H1 (cell line): ENCODE measurements at regions not wholly inside any gene's neighbourhood (a gene's known extent, or its start where the extent isn't known, plus 50 kb on each side); places are given as distances from the start of the nearest gene placed in this dataset.

Experiments
- CTCF ChIA-PET: fragments of 300-600 bp; sonication (Branson Sonifier 250); formaldehyde crosslinking; loops from one replicate; lab custom pipeline; 2021; ENCODE audit not compliant: partially characterized antibody; lab: Charles Lee
- POLR2A ChIA-PET: fragments of 300-600 bp; sonication (Branson Sonifier 250); formaldehyde crosslinking; loops from one replicate; lab custom pipeline; 2021; ENCODE audit warnings: inconsistent platforms; ENCODE audit not compliant: partially characterized antibody; lab: Charles Lee
- DNase-seq, 2 experiments: peaks; one replicate each; pipeline versions ENCODE4 v3.0.0 to v3.0.0-alpha.2; 2010 to 2022; ENCODE audit warnings: low spot score in 2 of 2, low read depth in 1 of 2, mixed read lengths in 1 of 2
- FAIRE-seq: peaks from 2 replicates; lab custom pipeline; 2011; peaks lifted over from hg19 to GRCh38; lab: Jason Lieb, UNC
- H2AFZ ChIP-seq: 2 replicates; pipeline ENCODE4 v1.8.1; 2012; ENCODE audit warnings: low read length, inconsistent platforms
- H2AK5ac ChIP-seq: 2 replicates; pipeline ENCODE4 v1.6.1; 2013; ENCODE audit warnings: low read depth, low read length
- H2BK120ac ChIP-seq: replicated peaks from 2 replicates; pipeline ENCODE3; 2013; ENCODE audit warnings: low read depth, low read length, inconsistent platforms
- H2BK12ac ChIP-seq: 2 replicates; pipeline ENCODE4 v1.6.1; 2013; ENCODE audit warnings: low read depth, low read length
- H2BK15ac ChIP-seq: 2 replicates; pipeline ENCODE4 v1.6.1; 2013; ENCODE audit warnings: low read length
- H2BK20ac ChIP-seq: 2 replicates; pipeline ENCODE4 v1.6.1; 2013; ENCODE audit warnings: low read length
- H2BK5ac ChIP-seq: 2 replicates; pipeline ENCODE4 v1.6.1; 2013; ENCODE audit warnings: low read depth, low read length
- H3K14ac ChIP-seq: 2 replicates; pipeline ENCODE4 v1.6.1; 2013; ENCODE audit warnings: inconsistent platforms; ENCODE audit not compliant: insufficient read length
- H3K18ac ChIP-seq: 2 replicates; pipeline ENCODE4 v1.6.1; 2013; ENCODE audit warnings: low read length; ENCODE audit errors: extremely low read depth
- H3K23ac ChIP-seq: 2 replicates; pipeline ENCODE4 v1.6.1; 2013; ENCODE audit warnings: inconsistent platforms; ENCODE audit not compliant: insufficient read length
- H3K23me2 ChIP-seq: 2 replicates; pipeline ENCODE4 v1.6.1; 2013; ENCODE audit warnings: low read depth, low read length
- H3K27ac ChIP-seq: 2 replicates; pipeline ENCODE4 v1.6.1; 2011; ENCODE audit warnings: low read depth, low read length, inconsistent platforms
- H3K27me3 ChIP-seq, 4 experiments: replicated peaks in 1 of 4; 1 replicate in 1 of 4; 2 replicates in 3 of 4; pipeline versions ENCODE4 v1.6.1 to v1.8.1; 2011 to 2013; ENCODE audit warnings: low read length in 3 of 4, mild to moderate bottlenecking in 3 of 4, inconsistent platforms in 2 of 4, mixed read lengths in 2 of 4, moderate library complexity in 1 of 4; ENCODE audit not compliant: control insufficient read depth in 3 of 4, insufficient read depth in 3 of 4; ENCODE audit errors: extremely low read depth in 1 of 4
- H3K36me3 ChIP-seq, 4 experiments: 2 replicates each; pipeline versions ENCODE4 v1.6.1 to v1.8.1; 2011 to 2013; ENCODE audit warnings: mild to moderate bottlenecking in 4 of 4, low read length in 3 of 4, moderate library complexity in 2 of 4, control low read depth in 1 of 4, inconsistent platforms in 1 of 4; ENCODE audit not compliant: insufficient read depth in 4 of 4, control insufficient read depth in 2 of 4
- H3K4ac ChIP-seq: replicated peaks from 2 replicates; pipeline ENCODE3; 2013; ENCODE audit warnings: low read length, low read depth, mixed read lengths, inconsistent platforms; ENCODE audit not compliant: insufficient read length
- H3K4me1 ChIP-seq, 4 experiments: replicated peaks in 1 of 4; 1 replicate in 1 of 4; 2 replicates in 3 of 4; pipeline versions ENCODE4 v1.6.1 to v1.8.1; 2011 to 2013; ENCODE audit warnings: low read length in 3 of 4, inconsistent platforms in 2 of 4, mixed read lengths in 1 of 4; ENCODE audit not compliant: insufficient read depth in 4 of 4, control insufficient read depth in 3 of 4
- H3K4me2 ChIP-seq, 2 experiments: 2 replicates each; pipeline versions ENCODE4 v1.6.1 to v1.8.1; 2011 to 2013; ENCODE audit warnings: low read depth in 2 of 2, low read length in 2 of 2, control low read depth in 1 of 2, inconsistent platforms in 1 of 2, mild to moderate bottlenecking in 1 of 2; ENCODE audit not compliant: insufficient read depth in 1 of 2
- H3K4me3 ChIP-seq, 4 experiments: fragments of 200-600, 300-600 bp in 1 of 4; sonication (generic), shearing (Covaris generic), sonication (Bioruptor Twin) in 1 of 4; 2 replicates each; pipeline versions ENCODE4 v1.5.1 to v1.8.1; 2011 to 2016; ENCODE audit warnings: low read length in 4 of 4, low read depth in 3 of 4, control low read depth in 2 of 4, inconsistent platforms in 2 of 4, mild to moderate bottlenecking in 2 of 4, mixed read lengths in 1 of 4, moderate library complexity in 1 of 4; ENCODE audit not compliant: insufficient read depth in 2 of 4; ENCODE audit errors: extremely low read depth in 1 of 4
- H3K56ac ChIP-seq: replicated peaks from 2 replicates; pipeline ENCODE3; 2013; ENCODE audit warnings: low read depth, mild to moderate bottlenecking, mixed read lengths, low read length, inconsistent platforms; ENCODE audit not compliant: insufficient read length
- H3K79me1 ChIP-seq: 2 replicates; pipeline ENCODE4 v1.6.1; 2013; ENCODE audit warnings: low read depth, low read length, control low read depth
- H3K79me2 ChIP-seq, 2 experiments: 2 replicates each; pipeline versions ENCODE4 v1.6.1 to v1.8.1; 2012 to 2013; ENCODE audit warnings: low read length in 2 of 2, mild to moderate bottlenecking in 2 of 2, inconsistent platforms in 1 of 2; ENCODE audit not compliant: insufficient read depth in 2 of 2, control insufficient read depth in 1 of 2
- H3K9ac ChIP-seq, 4 experiments: replicated peaks in 1 of 4; 1 replicate in 1 of 4; 2 replicates in 3 of 4; pipeline versions ENCODE4 v1.6.1 to v1.8.1; 2011 to 2013; ENCODE audit warnings: low read depth in 3 of 4, low read length in 3 of 4, control low read depth in 2 of 4, mild to moderate bottlenecking in 2 of 4, moderate library complexity in 2 of 4, inconsistent platforms in 1 of 4; ENCODE audit errors: extremely low read depth in 1 of 4
- H3K9me3 ChIP-seq, 2 experiments: 2 replicates each; pipeline versions ENCODE4 v1.6.1 to v1.8.1; 2012 to 2013; ENCODE audit warnings: mild to moderate bottlenecking in 2 of 2, moderate library complexity in 2 of 2, control low read depth in 1 of 2, inconsistent platforms in 1 of 2, low read depth in 1 of 2, low read length in 1 of 2, mixed read lengths in 1 of 2; ENCODE audit not compliant: insufficient read depth in 2 of 2
- H4K20me1 ChIP-seq, 2 experiments: replicated peaks in 1 of 2; 2 replicates each; pipeline versions ENCODE3 to v1.8.1; 2011 to 2013; ENCODE audit warnings: inconsistent platforms in 2 of 2, low read length in 2 of 2, mild to moderate bottlenecking in 1 of 2; ENCODE audit not compliant: insufficient read depth in 2 of 2, control insufficient read depth in 1 of 2
- H4K5ac ChIP-seq: 2 replicates; pipeline ENCODE4 v1.6.1; 2013; ENCODE audit warnings: low read length, low read depth, mixed read lengths, inconsistent platforms; ENCODE audit not compliant: insufficient read length
- H4K8ac ChIP-seq: 2 replicates; pipeline ENCODE4 v1.8.0; 2013; ENCODE audit warnings: mild to moderate bottlenecking, moderate library complexity, low read length, inconsistent platforms; ENCODE audit not compliant: insufficient read depth; ENCODE audit errors: extremely low read depth
- H4K91ac ChIP-seq: replicated peaks from 2 replicates; pipeline ENCODE3; 2013; ENCODE audit warnings: low read length, mixed read lengths, inconsistent platforms; ENCODE audit not compliant: insufficient read length
- CBX5 ChIP-seq: fragments of 300-800, 300-1000 bp; sonication (generic); IDR thresholded peaks from 2 replicates; pipeline ENCODE4 v1.7.1; 2016; ENCODE audit warnings: antibody characterized with exemption, low read length, low read depth
- CTCF ChIP-seq, 3 experiments: IDR thresholded peaks; 1 replicate in 2 of 3; 2 replicates in 1 of 3; pipeline versions ENCODE4 v1.5.1 to v1.6.1; 2011; ENCODE audit warnings: low read length in 3 of 3, mild to moderate bottlenecking in 3 of 3, inconsistent platforms in 2 of 3, low read depth in 1 of 3, moderate library complexity in 1 of 3; ENCODE audit not compliant: insufficient read depth in 1 of 3; ENCODE audit errors: control extremely low read depth in 1 of 3
- E2F6 ChIP-seq: IDR thresholded peaks from 2 replicates; pipeline ENCODE4 v1.6.1; 2012; ENCODE audit warnings: inconsistent platforms
- MAFK ChIP-seq: IDR thresholded peaks from 2 replicates; pipeline ENCODE4 v1.6.1; 2012; ENCODE audit warnings: low read depth, mild to moderate bottlenecking, improper control_type of control experiment, low read length
- POLR2A ChIP-seq, 2 experiments: IDR thresholded peaks; 1 replicate in 1 of 2; 2 replicates in 1 of 2; pipeline ENCODE4 v1.6.1; 2011; ENCODE audit warnings: low read depth in 2 of 2, low read length in 2 of 2, mild to moderate bottlenecking in 2 of 2; ENCODE audit errors: control extremely low read depth in 1 of 2
- POU5F1 ChIP-seq: IDR thresholded peaks from 2 replicates; pipeline ENCODE4 v1.6.1; 2011; ENCODE audit warnings: low read depth, mild to moderate bottlenecking, low read length, moderate library complexity
- RNF2 ChIP-seq: fragments of 200-900, 300-1000 bp; sonication (generic); IDR thresholded peaks from 2 replicates; pipeline ENCODE4 v1.7.1; 2016; ENCODE audit warnings: borderline replicate concordance, low read depth, mild to moderate bottlenecking, antibody characterized with exemption, low read length; ENCODE audit not compliant: poor library complexity, severe bottlenecking; ENCODE audit errors: missing control alignments
- SIRT6 ChIP-seq: IDR thresholded peaks from one replicate; pipeline ENCODE4 v1.7.1; 2012; ENCODE audit warnings: low read length, inconsistent platforms
- WGBS, 2 experiments: shearing (Covaris generic) in 1 of 2; methylation state at CpG; one replicate each; pipeline versions ENCODE4 v1.1.6 to v1.1.7; 2013 to 2015; ENCODE audit warnings: low lambda C conversion rate in 2 of 2, mixed read lengths in 2 of 2, inconsistent platforms in 1 of 2, low coverage in 1 of 2, missing lambda C conversion rate in 1 of 2; ENCODE audit not compliant: insufficient replicate concordance in 2 of 2, insufficient coverage in 1 of 2, insufficient read length in 1 of 2; ENCODE audit errors: extremely low coverage in 1 of 2, missing lambda C conversion rate in 1 of 2; 5-methylcytosine and 5-hydroxymethylcytosine counted together
- TF ChIP-seq, protein P1 (sequence below): IDR thresholded peaks from 2 replicates; pipeline ENCODE4 v1.6.1; 2012; ENCODE audit warnings: low read length, inconsistent platforms

GRCh38 chr3:182129740-182130139 lies 418.0 kb downstream of the SOX2 start:
- no peaks in the 10 kb centered on the region for H3K79me1 ChIP-seq
- no peak overlapping the region for H3K4me2 ChIP-seq
- no peak for FAIRE-seq
- no peak overlapping the region; the same call in 1 of the 2 replicates for H2BK5ac ChIP-seq
- POLR2A ChIA-PET: no interaction called here
- peaks cover 0 to 6% (median 2%) of the 10 kb centered on the region in 4 experiments; a peak in 2 of 7 replicates for H3K27me3 ChIP-seq
- CTCF ChIA-PET: interaction anchor here (1.2 to 2.0 kb wide), 2 partner anchors 9 to 11 kb away, joined by 3 to 6 read pairs; no protein-coding TSS in a partner anchor
- no peak overlapping the region for H4K5ac ChIP-seq
- H4K91ac ChIP-seq: no peak overlapping the region
- H2AFZ ChIP-seq: no peak overlapping the region
- no peak overlapping the region for H2BK12ac ChIP-seq
- peaks cover 0 to 8% (median 4%) of the 10 kb centered on the region in 4 experiments; a peak in 4 of 7 replicates for H3K4me1 ChIP-seq
- no peaks in the 10 kb centered on the region for H3K36me3 ChIP-seq
- H2BK120ac ChIP-seq: no peak overlapping the region
- no peaks in the 10 kb centered on the region for H3K9me3 ChIP-seq
- H2BK15ac ChIP-seq: no peak overlapping the region
- H3K56ac ChIP-seq: no peak overlapping the region
- H3K4me3 ChIP-seq: no peak overlapping the region
- WGBS, 2 experiments: 68% methylated on average over 9 of the region's 9 CpGs; no CpG with 5 or more reads in 1 of the 2 experiments
- peak overlapping the region; percentile 9; the same call in 1 of the 2 replicates for H3K18ac ChIP-seq
- H3K23ac ChIP-seq: no peak overlapping the region
- H2AK5ac ChIP-seq: no peak overlapping the region
- no peaks in the 10 kb centered on the region for H4K20me1 ChIP-seq
- no peak overlapping the region for H3K4ac ChIP-seq
- no peak overlapping the region for H3K27ac ChIP-seq
- H3K23me2 ChIP-seq: no peaks in the 10 kb centered on the region
- no peak for DNase-seq
- no peak overlapping the region for H3K9ac ChIP-seq
- H4K8ac ChIP-seq: no peak overlapping the region
- H3K14ac ChIP-seq: no peak overlapping the region
- no peaks in the 10 kb centered on the region for H3K79me2 ChIP-seq
- peak overlapping the region; percentile 51; the same call in 1 of the 2 replicates for H2BK20ac ChIP-seq
- no peak for TF ChIP-seq POU5F1
- TF ChIP-seq RNF2: no peak
- TF ChIP-seq CTCF (IDR thresholded peaks at IDR 0.05; ENCODE audit: control extremely low read depth in 1 of 3, insufficient read depth in 1 of 3, low read depth in 1 of 3, low read length in 3 of 3): no peak
- no peak for TF ChIP-seq SIRT6
- no peak for TF ChIP-seq POLR2A (IDR thresholded peaks at IDR 0.05; ENCODE audit: control extremely low read depth in 1 of 2, low read depth in 2 of 2, low read length in 2 of 2)
- no peak for TF ChIP-seq E2F6
- TF ChIP-seq CBX5: no peak
- no peak for TF ChIP-seq MAFK
- TF ChIP-seq, protein P1, sequence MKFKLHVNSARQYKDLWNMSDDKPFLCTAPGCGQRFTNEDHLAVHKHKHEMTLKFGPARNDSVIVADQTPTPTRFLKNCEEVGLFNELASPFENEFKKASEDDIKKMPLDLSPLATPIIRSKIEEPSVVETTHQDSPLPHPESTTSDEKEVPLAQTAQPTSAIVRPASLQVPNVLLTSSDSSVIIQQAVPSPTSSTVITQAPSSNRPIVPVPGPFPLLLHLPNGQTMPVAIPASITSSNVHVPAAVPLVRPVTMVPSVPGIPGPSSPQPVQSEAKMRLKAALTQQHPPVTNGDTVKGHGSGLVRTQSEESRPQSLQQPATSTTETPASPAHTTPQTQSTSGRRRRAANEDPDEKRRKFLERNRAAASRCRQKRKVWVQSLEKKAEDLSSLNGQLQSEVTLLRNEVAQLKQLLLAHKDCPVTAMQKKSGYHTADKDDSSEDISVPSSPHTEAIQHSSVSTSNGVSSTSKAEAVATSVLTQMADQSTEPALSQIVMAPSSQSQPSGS: no peak
